IMR-90 (cell line): ENCODE measurements at regions not wholly inside any gene's neighbourhood (a gene's known extent, or its start where the extent isn't known, plus 50 kb on each side); places are given as distances from the start of the nearest gene placed in this dataset.

ENCODE experiments used
- ATAC-seq: fragments of 200-7000 bp; cut with Tn5 transposase; 2 replicates; pipeline ENCODE4 v1.9.1; 2020; ENCODE audit warnings: low read depth, mild to moderate bottlenecking, moderate library complexity
- BruUV-seq: library from RNA; stranded (reverse); fragments of 400-500 nt; replicated peaks from 2 replicates; lab custom pipeline; 2021; lab: Mats Ljungman, UMichigan
- CTCF ChIA-PET: fragments of 300-600 bp; formaldehyde crosslinking; extraction: SDS; loops from one replicate; lab custom pipeline; 2021; ENCODE audit warnings: antibody characterized with exemption; lab: Yijun Ruan, JAX
- POLR2A ChIA-PET: fragments of 300-600 bp; sonication (Branson Sonifier 250); formaldehyde crosslinking; loops from one replicate; lab custom pipeline; 2022; ENCODE audit warnings: antibody characterized with exemption; ENCODE audit not compliant: unreplicated experiment; lab: Charles Lee
- DNase-seq: peaks from one replicate; pipeline ENCODE4 v3.0.0; 2013
- H2AFZ ChIP-seq: replicated peaks from 2 replicates; pipeline ENCODE3; 2013; ENCODE audit warnings: low read length, mild to moderate bottlenecking; ENCODE audit not compliant: poor library complexity
- H2AK5ac ChIP-seq: 2 replicates; pipeline ENCODE4 v1.6.1; 2013; ENCODE audit warnings: low read depth, low read length, inconsistent platforms
- H2AK9ac ChIP-seq: replicated peaks from 2 replicates; pipeline ENCODE3; 2013; ENCODE audit warnings: mild to moderate bottlenecking, low read depth, low read length, moderate library complexity; ENCODE audit not compliant: poor library complexity
- H2BK120ac ChIP-seq: 2 replicates; pipeline ENCODE4 v1.6.1; 2013; ENCODE audit warnings: low read depth, low read length, inconsistent platforms
- H2BK15ac ChIP-seq: 3 replicates; pipeline ENCODE4 v1.6.1; 2013; ENCODE audit warnings: low read depth, low read length, inconsistent platforms
- H2BK20ac ChIP-seq: 2 replicates; pipeline ENCODE4 v1.6.1; 2013; ENCODE audit warnings: low read depth, mild to moderate bottlenecking, inconsistent platforms, low read length, moderate library complexity
- H2BK5ac ChIP-seq: 2 replicates; pipeline ENCODE4 v1.6.1; 2013; ENCODE audit warnings: mild to moderate bottlenecking, low read depth, low read length, inconsistent platforms; ENCODE audit not compliant: poor library complexity, severe bottlenecking
- H3K14ac ChIP-seq: replicated peaks from 2 replicates; pipeline ENCODE4 v1.6.1; 2013; ENCODE audit warnings: low read depth, low read length, inconsistent platforms
- H3K18ac ChIP-seq: 2 replicates; pipeline ENCODE4 v1.6.1; 2013; ENCODE audit warnings: low read depth, low read length, control low read depth
- H3K23ac ChIP-seq: 2 replicates; pipeline ENCODE4 v1.6.1; 2013; ENCODE audit warnings: low read depth, low read length, inconsistent platforms
- H3K27ac ChIP-seq: 2 replicates; pipeline ENCODE4 v1.5.1; 2013; ENCODE audit warnings: mild to moderate bottlenecking, control low read depth, low read length; ENCODE audit not compliant: insufficient read depth
- H3K27me3 ChIP-seq: 2 replicates; pipeline ENCODE4 v1.6.1; 2013; ENCODE audit warnings: low read length; ENCODE audit not compliant: control insufficient read depth, insufficient read depth
- H3K36me3 ChIP-seq: 2 replicates; pipeline ENCODE4 v1.6.1; 2013; ENCODE audit warnings: low read length, mixed read lengths; ENCODE audit not compliant: control insufficient read depth, insufficient read depth
- H3K4ac ChIP-seq: 2 replicates; pipeline ENCODE4 v1.6.1; 2013; ENCODE audit warnings: low read depth, low read length, inconsistent platforms
- H3K4me1 ChIP-seq: 2 replicates; pipeline ENCODE4 v1.6.1; 2013; ENCODE audit warnings: low read length, mixed read lengths; ENCODE audit not compliant: control insufficient read depth, insufficient read depth
- H3K4me2 ChIP-seq: 2 replicates; pipeline ENCODE4 v1.6.1; 2013; ENCODE audit warnings: low read depth, mild to moderate bottlenecking, control low read depth, low read length, moderate library complexity
- H3K4me3 ChIP-seq: 2 replicates; pipeline ENCODE4 v1.5.1; 2013; ENCODE audit warnings: low read depth, mild to moderate bottlenecking, control low read depth, low read length, moderate library complexity; ENCODE audit not compliant: insufficient read depth
- H3K56ac ChIP-seq: 2 replicates; pipeline ENCODE4 v1.6.1; 2013; ENCODE audit warnings: low read length, inconsistent platforms; ENCODE audit not compliant: insufficient read depth; ENCODE audit errors: extremely low read depth
- H3K79me1 ChIP-seq, 2 experiments: 2 replicates each; pipeline ENCODE4 v1.6.1; 2013; ENCODE audit warnings: low read length in 2 of 2, inconsistent platforms in 1 of 2, low read depth in 1 of 2
- H3K9ac ChIP-seq: 2 replicates; pipeline ENCODE4 v1.6.1; 2013; ENCODE audit warnings: low read depth, low read length, control low read depth
- H3K9me1 ChIP-seq: 2 replicates; pipeline ENCODE4 v1.6.1; 2013; ENCODE audit warnings: low read length, inconsistent platforms; ENCODE audit not compliant: insufficient read depth
- H3K9me3 ChIP-seq: 2 replicates; pipeline ENCODE4 v1.6.1; 2013; ENCODE audit warnings: low read length; ENCODE audit not compliant: control insufficient read depth, insufficient read depth
- H4K20me1 ChIP-seq: 2 replicates; pipeline ENCODE4 v1.6.1; 2013; ENCODE audit warnings: low read length, inconsistent platforms; ENCODE audit not compliant: insufficient read depth
- H4K5ac ChIP-seq: 2 replicates; pipeline ENCODE4 v1.6.1; 2013; ENCODE audit warnings: mild to moderate bottlenecking, low read depth, low read length, control low read depth
- H4K8ac ChIP-seq, 2 experiments: 2 replicates each; pipeline ENCODE4 v1.6.1; 2013; ENCODE audit warnings: low read depth in 2 of 2, low read length in 2 of 2, control low read depth in 1 of 2, inconsistent platforms in 1 of 2
- H4K91ac ChIP-seq: 2 replicates; pipeline ENCODE4 v1.6.1; 2013; ENCODE audit warnings: low read depth, low read length, inconsistent platforms; ENCODE audit not compliant: insufficient read depth
- BHLHE40 ChIP-seq: fragments of 150-350 bp; IDR thresholded peaks from 2 replicates; pipeline ENCODE4 v1.6.1; 2016; ENCODE audit warnings: mild to moderate bottlenecking, low read depth, low read length
- CTCF ChIP-seq: conservative IDR thresholded peaks from 2 replicates; pipeline ENCODE4 v1.5.1; 2012; ENCODE audit warnings: mild to moderate bottlenecking, low read depth, low read length, improper control_type of control experiment
- FOS ChIP-seq: fragments of 150-350 bp; IDR thresholded peaks from 2 replicates; pipeline ENCODE4 v1.6.1; 2016; ENCODE audit warnings: low read depth, low read length
- MAFK ChIP-seq: IDR thresholded peaks from 2 replicates; pipeline ENCODE4 v1.6.1; 2012; ENCODE audit warnings: low read depth, low read length, improper control_type of control experiment
- MAZ ChIP-seq: IDR thresholded peaks from 2 replicates; pipeline ENCODE4 v1.6.1; 2012; ENCODE audit warnings: low read depth, mild to moderate bottlenecking, low read length, improper control_type of control experiment, moderate library complexity, borderline replicate concordance
- MXI1 ChIP-seq: IDR thresholded peaks from 2 replicates; pipeline ENCODE4 v1.6.1; 2012; ENCODE audit warnings: low read depth, mild to moderate bottlenecking, low read length, moderate library complexity, borderline replicate concordance
- NFE2L2 ChIP-seq: fragments of 150-350 bp; IDR thresholded peaks from 2 replicates; pipeline ENCODE4 v1.6.1; 2016; ENCODE audit warnings: low read depth, mild to moderate bottlenecking, low read length
- POLR2A ChIP-seq: IDR thresholded peaks from 2 replicates; pipeline ENCODE4 v1.6.1; 2012; ENCODE audit warnings: mild to moderate bottlenecking, low read depth, low read length
- RAD21 ChIP-seq: IDR thresholded peaks from 2 replicates; pipeline ENCODE4 v1.6.1; 2012; ENCODE audit warnings: low read length, improper control_type of control experiment
- RCOR1 ChIP-seq: IDR thresholded peaks from 2 replicates; pipeline ENCODE4 v1.6.1; 2012; ENCODE audit warnings: mild to moderate bottlenecking, low read length, improper control_type of control experiment; ENCODE audit not compliant: insufficient replicate concordance
- RFX5 ChIP-seq: IDR thresholded peaks from 2 replicates; pipeline ENCODE4 v1.8.0; 2012; ENCODE audit warnings: low read depth, mild to moderate bottlenecking, low read length, moderate library complexity
- SMC3 ChIP-seq: fragments of 150-350 bp; IDR thresholded peaks from 2 replicates; pipeline ENCODE4 v1.6.1; 2016; ENCODE audit warnings: low read depth, mild to moderate bottlenecking, antibody characterized with exemption, low read length, moderate library complexity
- USF2 ChIP-seq: fragments of 150-350 bp; IDR thresholded peaks from 2 replicates; pipeline ENCODE4 v1.6.1; 2017; ENCODE audit warnings: mild to moderate bottlenecking, antibody characterized with exemption, low read length, low read depth
- WGBS, 2 experiments: methylation state at CpG; one replicate each; pipeline versions ENCODE4 v1.1.5 to v1.1.7; 2013; ENCODE audit warnings: missing lambda C conversion rate in 2 of 2; ENCODE audit not compliant: insufficient read length in 1 of 2; ENCODE audit errors: extremely low coverage in 2 of 2; 5-methylcytosine and 5-hydroxymethylcytosine counted together
- dilution Hi-C: fragments of 300-500 bp; cut with HindIII; formaldehyde crosslinking; loops from one replicate; pipeline ENCODE4 v1.14.3; 2018; ENCODE audit warnings: low sequenced_read_pairs; ENCODE audit not compliant: unreplicated experiment
- in situ Hi-C: fragments of 300-500 bp; cut with MboI; formaldehyde crosslinking; loops from 3 replicates; pipeline ENCODE4 v1.14.3; 2019; ENCODE audit warnings: low sequenced_read_pairs, inconsistent platforms, mixed read lengths
- intact Hi-C: fragments of 100-400 bp; cut with micrococcal nuclease; formaldehyde crosslinking; loops from 2 replicates; pipeline ENCODE4 v1.10.0; 2022

GRCh38 chrX:117134983-117135382 lies 672.2 kb upstream of the CT83 start:
- TF ChIP-seq MAZ (no peak), SMC3 (no peak), FOS (no peak), RCOR1 (no peak), RAD21 (no peak), BHLHE40 (no peak), MAFK (no peak), CTCF (no peak), NFE2L2 (no peak), POLR2A (no peak), USF2 (no peak), MXI1 (no peak), RFX5 (no peak)
- H4K91ac ChIP-seq = no peak overlapping the region
- H3K4ac ChIP-seq = no peak overlapping the region
- DNase-seq (no peak), ATAC-seq (no peak)
- no peak overlapping the region for H3K4me3 ChIP-seq
- WGBS, 2 experiments = 0% methylated on average over 1 of the region's 2 CpGs; no CpG with 5 or more reads in 1 of the 2 experiments
- H4K5ac ChIP-seq = no peak overlapping the region
- H3K9me1 ChIP-seq = no peaks in the 10 kb centered on the region
- H2BK20ac ChIP-seq = no peak overlapping the region
- no peak overlapping the region for H3K23ac ChIP-seq
- H4K8ac ChIP-seq = no peak overlapping the region
- H3K4me2 ChIP-seq = no peak overlapping the region
- ChIA-PET CTCF (no interaction called here), POLR2A (no interaction called here)
- no peak overlapping the region for H2BK5ac ChIP-seq
- no peaks in the 10 kb centered on the region for H3K36me3 ChIP-seq
- H3K27ac ChIP-seq = no peak overlapping the region
- no peak overlapping the region for H2BK15ac ChIP-seq
- no peak overlapping the region for H2AK5ac ChIP-seq
- H3K4me1 ChIP-seq = no peaks in the 10 kb centered on the region
- no peak overlapping the region for H2AK9ac ChIP-seq
- H3K56ac ChIP-seq = no peak overlapping the region
- no peak overlapping the region for H2BK120ac ChIP-seq
- dilution Hi-C loops (no loop called here), intact Hi-C loops (no loop called here), in situ Hi-C loops (no loop called here)
- no peaks in the 10 kb centered on the region for H3K9me3 ChIP-seq
- no peak overlapping the region for H3K18ac ChIP-seq
- no peak overlapping the region for H3K9ac ChIP-seq
- no peak overlapping the region for H2AFZ ChIP-seq
- no peak overlapping the region for H3K14ac ChIP-seq
- no peaks in the 10 kb centered on the region for H4K20me1 ChIP-seq
- BruUV-seq = no TSS peak
- H3K79me1 ChIP-seq = no peaks in the 10 kb centered on the region
- no peaks in the 10 kb centered on the region for H3K27me3 ChIP-seq
